ENCODE measurements at regions not wholly inside any gene's neighbourhood (a gene's known extent, or its start where the extent isn't known, plus 50 kb on each side); places are given as distances from the start of the nearest gene placed in this dataset.
"Not testable (repeated sequence)": the region's sequence is repeated elsewhere in the genome, so short reads cannot be mapped to it uniquely, and the experiment has no call there.

DNA sequence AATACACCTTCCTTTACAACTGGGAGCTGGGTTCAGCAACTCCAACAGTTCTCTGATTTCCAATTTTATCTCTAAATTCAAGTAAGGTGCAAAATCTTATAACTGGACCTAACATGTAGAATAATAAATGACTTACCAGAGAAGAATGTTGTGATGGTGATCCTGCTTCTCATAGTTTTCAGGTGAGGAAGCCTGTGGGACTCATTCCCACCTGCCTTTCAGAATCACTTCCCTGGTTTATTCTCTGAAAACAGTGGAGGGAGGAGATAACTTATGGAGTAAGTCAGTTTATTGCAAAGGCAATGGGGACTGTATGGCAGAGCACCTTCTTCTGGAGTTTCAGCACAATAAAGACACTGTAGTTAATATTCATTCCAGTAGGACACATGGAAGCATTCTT lies 1188.2 kb upstream of the FAM98A start:
- no peak for DNase-seq

DNA sequence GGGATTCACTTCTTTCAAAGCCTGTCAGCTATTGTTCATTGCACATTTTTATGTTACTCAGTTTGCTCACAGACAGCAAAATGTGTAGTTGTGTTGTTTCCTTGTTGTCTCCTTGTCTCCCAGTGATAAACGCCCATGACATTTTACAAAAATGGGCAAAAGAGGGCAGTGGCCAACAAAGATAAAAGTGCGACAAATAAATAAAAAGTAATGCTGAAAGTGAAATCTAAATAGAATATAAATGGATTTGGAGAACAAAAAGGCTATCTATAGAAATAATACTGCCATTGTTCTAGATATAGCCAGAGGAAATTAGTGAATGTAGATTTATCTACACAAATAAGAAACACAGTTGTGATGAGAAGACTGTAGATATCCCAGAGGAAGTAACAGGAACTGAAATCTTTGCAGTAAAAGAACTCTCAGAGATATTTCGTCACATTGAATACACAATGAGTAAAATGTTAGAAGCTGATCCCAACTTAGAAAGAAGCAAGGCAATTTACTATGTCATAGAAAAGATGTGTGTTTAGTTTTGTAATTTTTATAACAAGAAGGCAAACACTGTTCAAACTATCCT lies 1186.2 kb upstream of the FAM98A start:
- DNase-seq = no peak

DNA sequence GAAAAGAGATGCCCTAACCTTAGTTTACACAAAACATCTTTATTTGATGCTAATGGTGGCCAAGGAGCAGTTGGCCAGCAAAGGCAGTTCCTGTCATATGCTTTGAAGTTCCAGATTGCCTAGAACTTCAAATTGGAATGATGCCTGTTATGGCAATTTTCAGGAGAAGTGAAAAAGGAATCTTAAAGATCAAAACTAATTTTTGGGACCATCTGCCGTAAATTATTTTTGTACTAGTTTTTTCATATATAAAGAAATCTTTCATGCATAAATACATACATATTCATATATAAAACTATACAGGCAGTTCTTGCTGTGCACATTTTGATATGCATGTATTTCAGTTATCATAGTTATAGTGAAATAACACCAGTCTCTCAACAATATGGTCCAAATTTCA lies 1185.6 kb upstream of the FAM98A start:
- no peak for DNase-seq

DNA sequence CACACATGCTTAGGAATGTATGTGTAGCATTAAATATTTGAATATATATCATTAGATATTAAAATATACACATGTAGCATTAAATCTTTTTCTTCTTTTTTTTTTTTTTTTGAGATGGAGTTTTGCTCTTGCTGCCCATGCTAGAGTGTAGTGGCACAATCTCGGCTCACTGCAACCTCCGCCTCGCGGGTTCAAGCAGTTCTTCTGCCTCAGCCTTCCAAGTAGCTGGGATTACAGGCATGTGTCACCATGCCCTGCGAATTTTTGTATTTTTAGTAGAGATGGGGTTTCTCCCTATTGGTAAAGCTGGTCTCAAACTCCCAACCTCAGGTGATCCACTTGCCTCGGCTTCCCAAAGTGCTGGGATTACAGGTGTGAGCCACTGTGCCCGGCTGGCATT lies 1151.6 kb upstream of the FAM98A start:
- not testable (repeated sequence) for DNase-seq

DNA sequence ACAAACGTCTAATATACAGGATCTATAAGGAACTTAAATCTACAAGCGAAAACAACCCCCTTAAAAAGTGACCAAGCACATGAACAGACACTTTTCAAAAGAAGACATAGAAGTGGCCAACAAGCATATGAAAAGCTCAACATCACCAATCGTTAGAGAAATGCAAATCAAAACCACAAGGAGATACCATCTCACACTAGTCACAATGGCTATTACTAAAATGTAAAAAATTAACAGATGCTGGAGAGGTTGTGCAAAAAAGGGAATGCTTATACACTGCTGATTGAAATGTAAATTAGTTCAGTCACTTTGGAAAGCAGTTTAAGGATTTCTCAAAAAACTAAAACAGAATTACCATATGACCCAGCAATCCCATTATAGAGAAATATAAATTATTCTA lies 1148.5 kb upstream of the FAM98A start:
- DNase-seq = no peak

DNA sequence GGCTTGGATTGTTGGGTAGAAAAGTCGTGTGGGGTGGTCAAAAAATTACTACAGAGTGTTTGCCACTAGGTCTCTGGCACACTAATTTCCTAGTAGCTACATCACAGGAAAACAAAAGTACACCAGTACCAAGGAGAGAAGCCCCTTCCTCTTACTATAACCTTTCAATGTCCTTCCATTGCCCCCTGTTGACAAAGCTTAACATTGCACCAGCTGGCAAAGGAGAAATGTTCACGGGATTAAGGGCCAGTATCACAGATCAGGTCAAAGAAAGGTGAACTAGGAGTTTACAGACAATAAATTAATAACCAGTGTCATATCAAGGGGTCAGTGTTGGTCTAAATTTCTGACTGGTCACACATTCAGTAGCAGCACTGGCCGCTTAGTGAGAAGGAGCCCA lies 1139.6 kb upstream of the FAM98A start:
- no peak for DNase-seq

DNA sequence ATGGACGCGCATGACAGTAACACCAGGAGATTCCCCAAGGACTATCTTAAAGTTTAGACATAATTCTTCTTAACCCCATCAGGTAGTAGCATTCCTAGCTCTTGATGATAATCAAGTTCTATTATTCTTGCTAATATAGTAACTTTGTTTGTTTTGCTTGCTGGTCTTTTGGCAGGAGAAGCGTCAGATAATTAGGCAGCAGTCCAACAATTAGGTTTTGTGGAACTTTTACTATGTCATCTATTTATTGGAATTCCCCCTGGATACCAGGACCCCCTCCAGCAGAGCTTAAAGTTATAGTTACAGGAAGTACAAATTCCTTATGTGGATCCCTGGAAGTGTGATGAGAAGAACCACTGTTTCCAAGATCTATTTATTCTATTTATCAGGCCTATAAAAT lies 1138.0 kb upstream of the FAM98A start:
- DNase-seq = no peak

DNA sequence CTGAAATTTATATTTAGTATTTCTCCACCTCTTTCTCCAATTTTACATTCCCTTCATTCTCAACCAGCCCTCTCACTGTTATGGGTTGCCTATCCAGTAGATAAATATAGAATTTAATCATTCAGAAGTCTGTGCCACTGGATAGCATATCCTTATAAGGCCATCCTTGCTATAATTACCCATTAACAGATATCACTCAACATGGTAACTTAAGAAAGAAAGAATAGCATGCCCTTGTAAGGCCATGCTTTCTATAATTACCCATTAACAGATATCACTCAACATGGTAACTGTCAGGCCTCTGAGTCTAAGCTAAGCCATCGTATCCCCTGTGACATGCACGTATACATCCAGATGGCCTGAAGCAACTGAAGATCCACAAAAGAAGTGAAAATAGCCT lies 1137.4 kb upstream of the FAM98A start:
- no peak for DNase-seq

DNA sequence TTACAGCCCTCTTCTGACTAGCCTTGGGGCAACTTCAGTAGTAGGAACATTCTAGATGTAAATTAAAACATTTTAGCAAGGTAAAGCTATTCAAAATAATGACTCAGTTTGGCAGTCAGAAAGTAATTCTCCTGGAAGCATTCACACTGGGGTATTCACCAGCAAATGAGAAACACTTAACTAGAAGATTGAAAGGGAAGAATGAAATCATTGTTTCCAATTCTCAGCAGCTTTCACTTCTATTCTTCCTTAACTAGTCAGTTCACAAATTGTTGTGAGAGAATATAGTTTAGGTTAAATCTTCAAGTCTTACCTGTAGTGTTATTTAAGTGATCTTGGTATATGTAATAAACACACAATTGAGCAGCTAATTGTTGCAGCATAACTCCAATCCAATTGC lies 1135.6 kb upstream of the FAM98A start:
- DNase-seq = no peak

DNA sequence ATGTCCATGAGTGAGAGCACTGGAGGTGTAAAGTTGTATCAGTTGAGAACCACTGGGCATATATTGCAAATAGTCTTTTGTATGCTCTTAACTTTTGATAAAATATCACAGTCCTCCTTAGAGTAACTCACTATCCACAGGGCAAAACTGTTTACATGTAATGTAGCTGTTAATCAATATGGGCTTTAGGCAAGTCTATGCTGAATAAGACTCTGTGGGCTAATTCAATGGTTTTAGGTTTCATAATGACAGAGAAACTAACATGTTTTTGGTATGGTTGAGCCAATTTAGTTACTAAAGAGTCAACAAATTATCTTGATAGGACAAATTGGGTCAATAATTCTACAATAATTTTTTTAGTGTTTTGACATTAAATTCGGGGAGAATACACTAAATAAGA lies 1134.9 kb upstream of the FAM98A start:
- no peak for DNase-seq

DNA sequence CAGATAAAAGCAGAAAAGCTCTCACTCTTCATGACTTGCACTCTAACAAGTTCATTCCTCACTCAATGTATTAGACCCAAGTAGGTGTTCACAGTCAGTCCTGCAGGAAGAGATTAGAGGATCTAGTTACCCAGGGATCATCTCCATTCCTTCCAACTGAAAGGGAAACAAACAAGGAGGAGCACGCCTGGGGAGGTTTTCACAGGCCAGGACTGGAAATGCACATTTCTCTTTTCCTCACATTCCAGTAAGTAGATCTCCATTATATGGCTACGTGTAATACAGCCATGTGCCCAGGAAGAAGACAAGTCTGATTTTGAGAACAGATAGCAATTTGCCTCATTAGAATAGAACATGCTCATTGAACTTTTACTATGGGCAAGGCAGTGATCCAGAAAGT lies 1132.2 kb upstream of the FAM98A start:
- DNase-seq = no peak

DNA sequence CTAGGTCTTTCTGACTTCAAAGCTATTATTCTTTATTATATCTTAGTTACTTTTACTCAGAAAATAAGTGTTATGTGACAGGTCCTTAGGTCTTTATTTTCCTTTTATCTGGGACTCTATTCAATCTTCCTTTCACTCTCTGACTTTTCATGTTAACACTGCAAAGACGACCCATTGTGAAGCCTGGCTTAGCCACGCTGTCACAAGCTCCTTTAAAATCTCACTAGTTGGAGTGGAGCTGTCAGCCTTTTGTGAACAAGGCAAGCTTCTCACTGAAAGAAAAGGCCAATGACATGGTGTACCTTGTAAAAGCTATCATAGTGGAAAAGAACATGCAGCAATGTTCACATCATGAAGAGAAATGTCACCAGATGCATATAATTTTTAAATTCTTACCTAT lies 1130.7 kb upstream of the FAM98A start:
- DNase-seq = no peak

DNA sequence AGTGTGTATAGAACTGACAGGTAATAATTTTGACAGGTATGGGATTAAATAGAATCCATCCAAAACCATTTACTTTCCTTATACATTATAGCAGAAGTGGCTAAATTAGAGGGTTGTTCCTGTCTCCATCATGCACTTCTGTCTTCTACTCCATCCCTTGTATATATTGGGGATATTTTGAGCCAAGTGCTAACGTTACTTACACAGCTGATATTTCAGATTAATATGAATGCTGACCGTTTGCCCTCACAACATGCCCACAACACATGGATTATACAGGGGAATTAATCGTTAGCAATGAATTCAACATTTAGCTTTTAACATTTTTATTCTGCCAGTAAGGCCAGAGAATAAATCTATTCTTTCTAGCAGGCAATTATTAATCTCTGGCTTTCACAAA lies 1125.0 kb upstream of the FAM98A start:
- no peak for DNase-seq

DNA sequence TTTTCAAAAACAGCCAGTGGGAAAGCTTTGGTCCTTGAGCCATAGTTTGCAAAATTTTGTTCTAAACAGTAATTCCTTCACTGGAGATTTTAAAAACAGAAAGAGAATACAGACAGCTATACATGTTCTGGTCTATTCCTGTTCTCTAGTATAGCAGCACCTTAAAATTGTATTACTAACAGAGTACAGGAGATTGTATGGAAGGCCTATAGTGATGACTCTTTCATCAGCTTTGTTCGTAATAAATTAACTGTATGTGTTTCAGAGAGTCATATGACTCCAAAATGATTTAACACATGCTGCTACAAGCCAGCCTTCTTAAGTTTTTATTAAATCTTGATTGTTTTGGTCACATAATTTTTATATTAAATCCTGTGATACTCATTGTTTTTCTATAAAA lies 1124.6 kb upstream of the FAM98A start:
- no peak for DNase-seq

DNA sequence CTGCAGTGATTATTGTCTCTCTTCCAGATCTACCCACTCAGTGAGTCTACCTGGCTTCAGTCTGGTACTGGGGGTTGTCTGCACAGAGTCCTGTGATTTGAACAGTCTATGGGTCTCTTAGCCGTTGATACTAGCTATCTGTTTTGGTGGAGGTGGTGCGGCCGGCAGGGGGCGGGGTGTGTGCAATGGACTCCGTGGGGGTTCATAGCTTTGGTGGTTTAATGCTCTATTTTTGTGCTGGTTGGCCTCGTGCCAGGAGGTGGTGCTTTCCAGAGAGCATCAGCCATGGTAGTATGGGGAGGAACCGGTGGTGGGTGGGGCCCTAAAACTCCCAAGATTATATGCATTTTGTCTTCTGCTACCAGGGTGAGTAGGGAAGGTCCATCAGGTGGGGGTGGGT lies 1120.1 kb upstream of the FAM98A start:
- no peak for DNase-seq

DNA sequence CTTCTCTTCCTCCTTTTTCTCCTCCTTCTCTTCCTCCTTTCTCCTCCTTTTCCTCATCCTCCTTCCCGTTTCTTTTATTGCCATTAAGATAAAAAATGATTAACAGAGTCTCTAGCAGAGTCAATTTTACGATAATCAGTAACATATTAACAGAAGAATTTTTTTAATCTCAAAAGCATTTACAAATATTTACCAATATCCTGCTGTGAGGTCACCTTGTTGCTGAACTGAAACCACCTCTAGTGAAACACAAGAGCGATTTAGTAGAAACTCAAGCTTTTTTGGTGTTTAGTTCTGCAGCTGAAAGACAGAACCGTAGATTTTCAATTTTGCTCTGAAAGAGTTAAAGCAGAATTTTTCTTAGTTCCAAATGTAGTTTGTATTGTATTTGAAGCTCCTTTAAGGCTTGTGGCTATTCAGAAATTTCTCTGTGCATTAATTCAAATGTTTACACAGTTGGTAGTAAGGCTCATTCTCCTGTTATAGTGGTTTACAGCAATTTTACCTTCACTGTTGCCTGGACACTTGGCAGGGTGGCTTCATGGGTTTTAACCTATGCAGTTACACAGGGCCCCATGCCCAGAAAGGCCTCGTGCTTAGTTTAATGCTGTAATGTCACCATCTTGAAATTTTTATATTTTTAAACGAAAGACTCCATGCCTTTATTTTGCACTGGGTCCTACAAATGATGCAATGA lies 1106.6 kb upstream of the FAM98A start:
- DNase-seq = no peak

DNA sequence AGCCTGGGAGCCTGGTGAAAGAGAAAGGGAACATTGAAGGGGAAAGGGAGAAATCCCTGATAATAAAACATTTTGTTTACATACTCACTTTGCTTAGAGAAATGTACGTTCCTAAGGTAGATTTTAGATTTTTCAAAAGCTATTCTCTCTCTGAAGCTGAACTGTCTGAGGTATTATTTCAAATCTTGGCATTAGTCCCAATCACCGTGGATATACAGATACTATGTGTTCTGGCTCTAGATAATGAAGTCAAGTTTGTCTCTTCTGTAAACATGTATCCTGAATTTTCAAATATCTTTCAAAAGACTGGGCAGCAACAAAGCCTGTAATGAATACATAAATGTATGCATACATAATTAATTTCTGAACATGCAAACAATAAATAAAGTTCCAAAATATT lies 1104.2 kb upstream of the FAM98A start:
- DNase-seq = no peak

DNA sequence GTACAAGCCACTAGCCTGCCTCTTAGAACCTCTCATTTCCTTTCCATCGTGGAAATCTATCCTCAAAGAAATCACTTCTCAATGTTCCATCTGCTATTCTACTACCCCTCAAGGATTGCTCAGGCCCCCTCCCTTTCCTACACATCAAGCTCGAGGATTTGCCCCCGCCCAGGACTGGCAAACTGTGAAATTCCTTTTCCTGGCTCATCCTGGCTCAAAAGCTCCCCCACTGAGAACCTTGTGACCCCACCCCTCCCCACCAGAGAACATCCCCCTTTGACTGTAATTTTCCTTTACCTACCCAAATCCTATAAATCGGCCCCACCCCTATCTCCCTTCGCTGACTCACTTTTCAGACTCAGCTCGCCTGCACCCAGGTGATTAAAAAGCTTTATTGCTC lies 1103.3 kb upstream of the FAM98A start:
- DNase-seq = not testable (repeated sequence)

DNA sequence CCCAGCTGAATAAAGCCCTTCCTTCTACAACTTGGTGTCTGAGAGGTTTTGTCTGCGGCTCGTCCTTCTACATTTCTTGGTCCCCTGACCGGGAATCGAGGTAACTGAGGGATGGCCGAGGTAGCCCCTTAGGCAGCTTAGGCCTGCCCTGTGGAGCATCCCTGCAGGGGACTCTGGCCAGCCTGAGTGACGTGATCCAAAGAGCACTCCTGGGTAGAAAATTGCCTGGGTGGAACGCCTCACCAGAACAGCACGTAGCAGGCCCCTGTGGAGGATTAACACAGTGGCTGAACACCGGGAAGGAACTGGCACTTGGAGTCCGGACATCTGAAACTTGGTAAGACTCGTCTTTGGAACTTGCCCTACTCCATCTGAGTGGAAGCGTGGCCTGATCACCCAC lies 1078.5 kb upstream of the FAM98A start:
- DNase-seq = not testable (repeated sequence)

DNA sequence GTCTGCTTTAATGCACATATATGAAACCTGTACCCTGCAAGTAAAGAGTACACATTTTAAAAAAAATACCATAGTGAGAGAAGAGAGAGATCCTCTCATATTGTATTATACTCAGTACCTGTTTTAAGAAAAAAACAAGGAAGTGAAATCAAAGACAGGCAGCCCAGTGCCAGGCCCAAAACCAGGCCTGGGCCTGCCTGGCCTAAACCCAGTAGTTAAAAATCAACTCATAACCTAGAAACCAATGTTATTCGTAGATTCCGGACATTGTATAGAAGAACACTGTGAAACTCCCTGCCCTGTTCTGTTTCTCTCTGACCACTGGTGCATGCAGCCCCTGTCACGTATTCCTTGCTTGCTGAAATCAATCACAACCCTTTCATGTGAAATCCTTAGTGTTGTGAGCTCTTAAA lies 1078.0 kb upstream of the FAM98A start:
- DNase-seq = not testable (repeated sequence)

DNA sequence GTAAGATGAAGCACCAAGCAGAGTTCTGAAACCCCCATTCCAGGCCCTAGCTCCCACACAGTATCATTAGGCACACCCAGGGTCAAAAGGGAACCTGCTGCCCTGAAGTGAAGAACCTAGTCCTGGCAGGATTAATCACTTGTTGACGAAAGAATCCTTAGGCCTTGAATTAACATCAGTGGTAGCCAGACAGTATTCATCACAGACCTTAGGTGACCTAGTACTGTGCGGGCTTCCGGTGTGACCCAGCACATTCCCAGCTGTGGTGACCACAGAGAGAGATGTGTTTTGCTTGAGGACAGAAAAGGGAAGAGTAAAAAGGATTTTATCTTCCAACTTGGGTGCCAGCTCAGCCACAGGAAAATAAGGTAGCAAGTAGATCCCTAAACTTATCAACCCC lies 1071.4 kb upstream of the FAM98A start:
- no peak for DNase-seq

DNA sequence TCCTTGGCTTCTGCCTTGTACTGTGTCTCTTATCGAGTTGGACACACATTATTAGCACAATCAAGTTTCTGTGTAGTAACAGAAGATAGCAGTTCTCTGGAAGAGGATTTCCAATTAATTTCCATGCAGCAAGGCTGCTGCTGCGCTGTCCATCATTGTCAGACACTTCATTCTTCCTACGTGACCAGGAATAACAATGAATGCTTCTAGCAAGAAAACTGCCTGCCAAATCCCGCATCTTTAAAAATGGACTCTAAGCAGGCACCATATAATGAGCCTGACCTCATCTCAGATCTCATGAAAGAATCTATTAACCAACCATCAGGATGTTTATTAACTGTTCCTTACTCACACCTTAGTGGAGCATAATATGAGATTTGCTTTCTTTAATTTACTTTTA lies 1067.7 kb upstream of the FAM98A start:
- DNase-seq = no peak

DNA sequence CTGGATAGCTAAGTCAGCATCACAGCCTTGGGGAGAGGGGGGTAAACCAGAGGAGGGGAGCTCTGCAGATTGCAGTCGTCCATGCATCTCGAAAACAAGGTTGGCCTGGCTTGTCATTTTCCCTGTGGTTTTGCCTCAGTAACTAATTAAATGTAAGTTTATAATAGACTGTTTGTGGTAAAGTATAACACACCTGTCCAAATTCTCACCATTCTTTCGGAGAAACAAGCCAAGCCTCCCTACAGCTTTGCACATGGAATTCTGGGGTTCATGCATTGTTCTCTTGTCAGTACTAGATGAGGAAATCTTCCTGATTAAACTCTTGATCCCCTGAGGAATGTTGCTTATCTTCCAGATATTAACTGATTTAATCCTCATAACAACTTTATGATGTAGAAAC lies 1065.2 kb upstream of the FAM98A start:
- DNase-seq = no peak

DNA sequence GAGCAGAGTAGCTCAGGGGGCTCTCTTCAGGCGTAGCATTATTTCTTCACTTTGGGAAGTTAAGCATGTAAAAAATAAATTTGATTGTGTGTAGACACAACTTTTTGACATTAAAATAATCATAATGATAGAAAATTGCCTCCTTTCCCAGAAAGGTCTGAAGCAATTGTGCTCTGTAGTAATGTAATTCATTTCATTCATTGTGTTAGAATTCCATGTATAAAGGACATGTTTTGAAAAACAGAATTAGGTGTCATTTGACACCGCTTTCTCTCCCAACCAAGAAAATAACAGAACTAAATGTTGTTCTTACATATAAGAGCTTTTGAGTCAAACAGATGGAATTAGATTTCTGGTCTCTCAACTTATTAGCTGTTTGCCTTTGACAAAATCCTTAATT lies 1064.2 kb upstream of the FAM98A start:
- DNase-seq = no peak

DNA sequence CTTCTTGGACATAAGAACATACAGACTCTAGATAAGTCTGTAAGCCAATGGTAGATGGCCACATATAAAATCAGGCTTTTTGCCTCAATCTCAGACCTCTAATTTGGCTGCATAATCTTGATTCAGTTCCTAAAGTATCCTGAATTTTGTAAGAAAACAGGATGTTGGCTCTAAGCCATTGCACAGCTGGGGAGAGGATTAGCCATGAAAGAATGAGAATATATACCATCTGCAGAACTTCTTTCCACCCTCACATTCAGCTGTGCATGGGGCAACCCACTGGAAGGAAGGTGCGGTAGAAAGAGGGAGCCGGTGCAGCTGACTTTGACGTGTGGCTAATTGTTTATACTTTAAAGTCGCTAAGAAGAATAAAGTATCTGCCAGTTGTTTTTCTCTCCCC lies 1061.6 kb upstream of the FAM98A start:
- DNase-seq = no peak

All from NCI-H2029 treated with DMSO at 0.1 percent for 48 hours (cell line).